Activated naive CD8-positive, alpha-beta T cell treated with anti-CD3 and anti-CD28 coated beads, Interleukin-2, amount 10 ng/mL, durations not matched to agents 7 days and 5 days (primary cell): ENCODE measurements at regions not wholly inside any gene's neighbourhood (a gene's known extent, or its start where the extent isn't known, plus 50 kb on each side); places are given as distances from the start of the nearest gene placed in this dataset.

ENCODE experiments used
- ATAC-seq: fragments of 150-1000 bp; cut with Tn5 transposase; one replicate; pipeline ENCODE4 v1.10.0; 2021; ENCODE audit warnings: low read depth, moderate library complexity
- POLR2A ChIA-PET: fragments of 350-600 bp; sonication (Branson Sonifier 250); formaldehyde crosslinking; loops from one replicate; lab custom pipeline; 2021; ENCODE audit warnings: antibody characterized with exemption; lab: Charles Lee
- DNase-seq: peaks from one replicate; pipeline ENCODE4 v3.0.0; 2021
- H3K27ac Mint-ChIP-seq: one replicate; pipeline ENCODE4 v1.8.0; 2022; ENCODE audit warnings: mild to moderate bottlenecking, mixed read lengths
- H3K27me3 Mint-ChIP-seq: one replicate; pipeline ENCODE4 v1.8.0; 2022; ENCODE audit warnings: mild to moderate bottlenecking, moderate library complexity, mixed read lengths
- H3K36me3 Mint-ChIP-seq: one replicate; pipeline ENCODE4 v1.8.0; 2021; ENCODE audit warnings: mild to moderate bottlenecking, mixed read lengths
- H3K4me1 Mint-ChIP-seq: one replicate; pipeline ENCODE4 v1.8.0; 2021; ENCODE audit warnings: mixed read lengths
- H3K4me3 Mint-ChIP-seq: one replicate; pipeline ENCODE4 v1.8.0; 2022; ENCODE audit warnings: mild to moderate bottlenecking, moderate library complexity, mixed read lengths
- H3K9me3 Mint-ChIP-seq: one replicate; pipeline ENCODE4 v1.8.0; 2021; ENCODE audit warnings: mixed read lengths

DNA sequence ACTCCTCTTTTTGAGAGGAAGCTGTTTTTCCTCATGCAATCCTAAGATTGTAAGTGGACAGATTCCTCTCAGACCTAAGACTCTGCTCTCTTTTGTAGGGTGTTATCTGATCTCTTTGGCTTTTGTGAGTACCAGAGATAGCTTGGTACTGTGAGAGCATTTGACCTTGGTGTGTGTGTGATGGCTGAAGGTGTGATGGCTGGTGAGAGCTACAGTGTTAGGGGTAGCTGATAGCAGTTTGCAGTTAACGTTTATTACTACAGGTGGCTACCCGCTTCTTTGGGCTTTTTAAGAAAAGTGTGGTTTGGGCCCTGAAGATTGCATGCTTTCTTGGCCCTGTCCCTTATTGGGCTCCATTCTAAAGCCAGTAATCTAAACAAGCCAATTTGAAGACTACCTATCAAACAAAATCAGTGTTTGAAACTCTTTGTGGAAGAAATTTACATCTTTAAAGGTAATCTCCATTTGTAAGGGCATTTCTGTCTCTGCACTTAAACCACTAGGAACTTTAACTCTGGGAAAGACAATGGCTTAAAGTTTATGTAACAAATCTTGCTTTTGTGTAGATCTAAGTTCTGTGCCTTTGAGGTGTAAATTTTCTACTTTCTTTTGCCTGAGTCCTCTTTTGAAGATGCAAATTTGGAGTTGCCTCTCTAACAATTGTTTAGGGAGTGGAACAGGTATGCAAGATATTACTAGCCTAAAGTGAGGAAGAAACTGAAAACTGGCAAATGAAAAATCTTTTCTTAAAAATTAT, 85.3 kb upstream of the SERBP1 start:
- ATAC-seq: no peak
- no peaks in the 10 kb centered on the region for H3K4me1 Mint-ChIP-seq
- H3K9me3 Mint-ChIP-seq: peaks cover 13% of the 10 kb centered on the region
- H3K27me3 Mint-ChIP-seq: peaks cover 6% of the 10 kb centered on the region
- no peaks in the 10 kb centered on the region for H3K36me3 Mint-ChIP-seq
- POLR2A ChIA-PET: no interaction called here
- H3K27ac Mint-ChIP-seq: no peak overlapping the region
- H3K4me3 Mint-ChIP-seq: no peak overlapping the region
- no peak for DNase-seq

DNA sequence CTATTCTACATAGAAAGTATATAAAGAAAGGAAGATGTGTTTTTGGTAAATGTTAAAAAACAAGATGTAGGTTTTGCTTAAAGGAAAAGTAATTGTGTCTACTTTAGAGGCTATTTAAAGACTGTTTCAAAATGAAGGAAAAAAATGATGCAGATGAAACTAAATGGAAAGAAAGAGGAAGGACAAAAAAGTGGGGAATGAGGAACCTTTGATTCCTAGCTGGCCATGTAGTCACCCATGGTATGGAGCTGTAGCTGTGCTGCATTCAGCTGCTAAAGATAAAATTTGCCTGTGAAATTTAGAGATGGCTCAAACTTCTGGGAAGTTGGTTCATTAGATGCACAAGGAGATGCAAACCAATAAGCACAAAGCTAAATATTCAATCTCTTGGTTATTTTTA, 86.8 kb upstream of the SERBP1 start:
- POLR2A ChIA-PET: interaction anchor here (0.6 kb wide), 1 partner anchor 29 kb away, joined by 4 read pairs; no protein-coding TSS in a partner anchor
- H3K4me3 Mint-ChIP-seq: no peak overlapping the region

DNA sequence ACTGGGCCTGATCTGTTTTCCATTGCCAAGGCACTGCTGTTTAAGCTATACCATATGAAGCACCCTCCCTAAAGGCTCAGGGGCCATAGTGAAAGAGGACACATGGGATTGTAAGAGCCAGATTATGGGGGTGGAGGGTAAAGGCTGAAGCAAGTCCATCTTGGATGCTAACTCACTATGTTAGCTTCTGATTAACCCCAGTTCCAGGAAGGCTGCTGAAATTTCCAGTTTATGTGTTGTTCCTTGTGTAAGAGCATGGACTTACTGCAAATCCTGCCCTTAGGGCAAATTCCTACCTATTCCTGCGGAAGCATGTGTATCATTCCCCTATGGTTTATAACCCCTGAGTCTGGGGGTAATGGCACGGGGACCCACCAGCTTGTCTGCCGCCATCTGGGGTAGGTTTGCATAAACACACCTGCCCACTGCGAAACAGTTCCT, 91.8 kb upstream of the SERBP1 start:
- POLR2A ChIA-PET: no interaction called here
- H3K9me3 Mint-ChIP-seq: peaks cover 2% of the 10 kb centered on the region
- peaks cover 2% of the 10 kb centered on the region for H3K27me3 Mint-ChIP-seq
- no peak overlapping the region for H3K27ac Mint-ChIP-seq
- H3K4me3 Mint-ChIP-seq: no peak overlapping the region
- H3K36me3 Mint-ChIP-seq: no peaks in the 10 kb centered on the region
- DNase-seq (no peak), ATAC-seq (no peak)
- no peaks in the 10 kb centered on the region for H3K4me1 Mint-ChIP-seq

More for the DNA sequence above, 86.8 kb upstream of the SERBP1 start:
- H3K27ac Mint-ChIP-seq: no peak overlapping the region
- H3K27me3 Mint-ChIP-seq: peaks cover 6% of the 10 kb centered on the region
- no peaks in the 10 kb centered on the region for H3K36me3 Mint-ChIP-seq
- H3K9me3 Mint-ChIP-seq: peaks cover 10% of the 10 kb centered on the region
- no peaks in the 10 kb centered on the region for H3K4me1 Mint-ChIP-seq
- DNase-seq (no peak), ATAC-seq (no peak)

DNA sequence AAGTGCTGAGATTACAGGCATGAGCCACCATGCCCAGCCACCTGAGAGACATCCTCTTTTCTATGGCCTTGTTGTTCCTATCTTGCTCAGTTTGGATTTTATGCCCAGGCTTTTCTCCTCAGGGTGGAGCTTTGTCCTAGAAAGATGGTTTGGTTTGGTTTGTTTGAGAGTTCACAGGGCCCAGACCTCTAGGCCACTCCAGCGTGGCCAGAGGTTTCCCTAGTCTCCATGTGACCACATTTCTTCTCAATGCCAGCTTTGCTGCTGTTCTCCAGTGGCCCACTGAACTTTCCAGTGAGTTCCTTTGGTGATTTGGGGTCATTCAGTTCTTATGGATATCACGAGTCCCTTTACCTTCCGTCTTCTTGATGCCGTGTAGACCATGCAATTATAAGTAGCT, 92.6 kb upstream of the SERBP1 start:
- no peak for DNase-seq
- Mint-ChIP-seq H3K27me3 (peaks cover 2% of the 10 kb centered on the region), H3K9me3 (peaks cover 2% of the 10 kb centered on the region), H3K36me3 (no peaks in the 10 kb centered on the region), H3K4me1 (no peaks in the 10 kb centered on the region), H3K4me3 (no peak overlapping the region), H3K27ac (no peak overlapping the region)
- POLR2A ChIA-PET: no interaction called here
- ATAC-seq: no peak

DNA sequence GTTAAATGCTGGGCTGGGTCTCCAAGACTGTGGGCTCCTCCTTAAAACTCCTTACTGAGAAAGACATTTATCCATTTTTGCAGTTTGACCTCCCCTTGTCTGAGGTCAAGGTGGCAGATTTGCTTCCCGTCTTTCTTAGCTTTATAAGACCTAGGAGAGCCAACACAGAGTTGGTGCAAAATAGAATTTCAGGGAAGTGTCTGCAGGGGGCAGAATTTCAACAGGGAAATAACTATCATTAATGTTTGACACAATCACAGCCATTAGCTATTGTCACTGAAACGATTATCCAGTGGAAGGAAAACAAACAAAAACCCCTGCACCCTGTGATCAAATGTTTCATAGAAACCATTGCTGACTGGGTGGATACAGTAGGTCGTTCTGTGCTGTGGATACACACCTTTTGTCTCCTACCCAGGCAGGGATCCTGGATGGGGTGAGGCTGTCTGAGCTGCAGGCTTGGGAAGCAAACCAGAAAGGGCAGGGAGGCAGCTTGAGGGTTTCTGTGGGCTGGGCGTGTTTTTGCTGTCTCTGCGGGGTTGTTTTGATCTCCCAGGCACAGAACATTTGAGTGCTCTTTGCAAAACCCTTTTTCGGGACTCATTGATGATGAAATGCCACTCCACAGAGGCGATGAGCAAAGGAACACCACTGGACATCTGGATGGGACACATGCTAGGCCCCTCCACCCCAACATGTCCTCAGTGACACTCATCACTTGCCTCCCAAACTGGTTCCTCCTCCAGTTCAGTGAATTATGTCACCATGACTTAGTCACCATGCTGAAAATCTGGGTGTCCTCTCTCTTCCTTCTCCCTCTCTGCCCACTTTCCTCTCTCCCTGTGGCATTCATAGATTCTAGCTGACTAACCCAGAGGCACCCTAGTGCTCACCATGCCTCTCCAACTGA, 94.2 kb upstream of the SERBP1 start:
- no peaks in the 10 kb centered on the region for H3K36me3 Mint-ChIP-seq
- no peak overlapping the region for H3K27ac Mint-ChIP-seq
- H3K4me1 Mint-ChIP-seq: no peaks in the 10 kb centered on the region
- DNase-seq (no peak), ATAC-seq (no peak)
- peaks cover 6% of the 10 kb centered on the region for H3K27me3 Mint-ChIP-seq
- POLR2A ChIA-PET: no interaction called here
- no peaks in the 10 kb centered on the region for H3K9me3 Mint-ChIP-seq
- H3K4me3 Mint-ChIP-seq: no peak overlapping the region

DNA sequence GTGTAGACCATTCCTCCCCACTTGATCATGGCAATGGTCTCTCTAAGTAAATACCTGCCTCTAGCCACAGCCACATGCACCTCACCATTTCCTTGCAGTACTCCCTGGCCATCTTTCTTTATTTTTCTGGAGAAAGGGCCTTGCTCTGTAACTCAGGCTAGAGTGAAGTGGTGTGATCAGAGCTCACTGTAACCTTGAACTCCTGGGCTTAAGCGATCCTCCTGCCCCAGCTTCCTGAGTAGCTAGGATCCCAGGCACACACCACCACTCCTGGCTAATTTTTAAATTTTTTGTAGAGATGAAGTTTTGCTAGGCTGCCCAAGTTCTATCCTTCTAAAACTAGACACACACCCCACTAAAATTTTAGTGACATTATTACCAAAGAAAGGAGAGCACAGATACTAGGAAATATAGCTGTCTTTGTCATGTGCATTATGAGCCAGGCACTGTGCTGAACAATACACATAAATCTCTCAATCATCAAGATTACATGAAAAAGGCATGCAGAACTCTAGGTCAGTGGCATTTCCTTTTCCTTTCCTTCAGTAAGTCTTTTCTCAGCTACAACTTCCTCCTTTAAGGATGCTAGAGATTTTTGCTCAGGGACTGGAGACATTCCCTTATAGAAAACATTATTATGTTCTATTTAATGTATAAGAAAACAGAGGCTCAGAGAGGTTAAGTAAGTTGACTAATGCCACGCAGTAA, 95.0 kb upstream of the SERBP1 start:
- Mint-ChIP-seq H3K27ac (no peak overlapping the region), H3K4me3 (no peak overlapping the region), H3K4me1 (no peaks in the 10 kb centered on the region), H3K27me3 (peaks cover 6% of the 10 kb centered on the region), H3K9me3 (no peaks in the 10 kb centered on the region), H3K36me3 (no peaks in the 10 kb centered on the region)
- ATAC-seq (no peak), DNase-seq (no peak)
- POLR2A ChIA-PET: no interaction called here

DNA sequence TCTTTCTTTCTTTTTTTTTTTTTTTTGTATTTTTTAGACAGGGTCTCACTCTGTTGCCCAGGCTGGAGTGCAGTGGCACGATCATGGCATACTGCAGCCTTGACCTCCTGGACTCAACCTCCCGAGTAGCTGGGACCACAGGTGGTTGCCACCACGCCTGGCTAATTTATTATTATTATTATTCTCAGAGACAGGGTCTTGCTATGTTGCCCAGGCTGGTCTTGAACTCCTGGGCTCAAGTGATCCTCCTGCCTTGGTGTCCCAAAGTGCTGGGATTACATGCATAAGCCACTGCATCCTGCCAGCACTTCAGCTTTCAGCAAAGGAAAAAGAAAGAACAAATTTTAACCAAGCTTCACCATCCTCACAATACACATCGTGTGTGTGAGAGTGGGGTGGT, 97.9 kb upstream of the SERBP1 start:
- POLR2A ChIA-PET: no interaction called here
- no peak overlapping the region for H3K27ac Mint-ChIP-seq
- no peak for DNase-seq
- no peaks in the 10 kb centered on the region for H3K36me3 Mint-ChIP-seq
- peaks cover 6% of the 10 kb centered on the region for H3K27me3 Mint-ChIP-seq
- H3K9me3 Mint-ChIP-seq: no peaks in the 10 kb centered on the region
- H3K4me3 Mint-ChIP-seq: no peak overlapping the region
- no peaks in the 10 kb centered on the region for H3K4me1 Mint-ChIP-seq
- no peak for ATAC-seq

DNA sequence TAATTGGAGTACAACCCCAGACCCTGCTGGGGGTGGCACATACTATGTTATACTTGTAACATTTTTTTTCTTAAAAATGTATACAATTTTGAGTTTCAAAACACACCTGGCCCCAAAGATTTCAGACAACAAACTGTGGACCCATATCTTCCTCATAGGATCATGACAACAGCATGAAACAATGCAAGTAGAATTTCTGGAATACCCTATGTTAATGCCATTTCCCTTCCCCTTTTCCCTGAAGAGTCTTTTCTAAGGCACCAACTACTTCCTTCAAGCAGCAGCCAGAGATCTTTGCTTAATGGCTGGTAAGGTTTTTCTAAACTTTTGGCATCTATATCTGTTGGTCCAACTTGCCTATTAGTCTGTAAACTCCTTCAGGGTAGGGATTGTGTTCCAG, 99.9 kb upstream of the SERBP1 start:
- peaks cover 2% of the 10 kb centered on the region for H3K4me1 Mint-ChIP-seq
- H3K4me3 Mint-ChIP-seq: no peak overlapping the region
- no peak overlapping the region for H3K27ac Mint-ChIP-seq
- peaks cover 5% of the 10 kb centered on the region for H3K27me3 Mint-ChIP-seq
- H3K9me3 Mint-ChIP-seq: no peaks in the 10 kb centered on the region
- H3K36me3 Mint-ChIP-seq: no peaks in the 10 kb centered on the region
- POLR2A ChIA-PET: no interaction called here
- ATAC-seq: no peak
- no peak for DNase-seq

DNA sequence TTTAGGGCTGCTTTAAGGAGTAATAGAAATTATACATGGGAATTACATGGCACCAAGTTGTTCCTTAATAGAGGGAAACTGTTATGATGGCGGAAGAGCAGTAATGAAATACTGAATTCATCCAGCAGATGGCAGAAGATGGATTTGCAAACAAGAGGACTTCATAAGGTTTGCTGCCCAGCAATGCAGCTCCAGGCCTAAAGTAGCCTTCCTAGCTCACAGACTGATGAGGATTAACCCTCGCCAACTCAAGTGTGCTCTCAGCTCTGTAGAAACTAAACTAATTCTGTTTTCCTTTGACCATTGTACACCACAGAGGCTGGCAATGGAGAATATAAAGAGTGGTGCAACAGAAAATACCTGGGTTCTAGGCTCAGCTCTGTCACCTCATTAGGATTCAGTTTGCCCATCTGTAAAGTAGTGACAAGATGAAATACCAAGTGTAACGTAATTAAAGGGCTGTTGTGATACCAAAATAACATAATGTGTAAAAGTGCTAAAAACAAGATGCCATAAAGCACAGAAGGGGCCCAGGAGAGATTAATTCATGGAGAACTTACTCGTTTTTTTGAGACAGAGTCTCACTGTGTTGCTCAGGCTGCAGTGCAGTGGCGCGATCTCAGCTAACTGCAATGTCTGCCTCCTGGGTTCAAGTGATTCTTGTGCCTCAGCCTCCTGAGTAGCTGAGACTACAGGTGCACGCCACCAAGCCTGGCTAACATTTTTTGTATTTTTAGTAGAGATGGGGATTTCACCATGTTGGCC, 102.4 kb upstream of the SERBP1 start:
- no peak for DNase-seq
- Mint-ChIP-seq H3K4me3 (no peak overlapping the region), H3K4me1 (peaks cover 2% of the 10 kb centered on the region), H3K36me3 (no peaks in the 10 kb centered on the region), H3K27ac (no peak overlapping the region), H3K27me3 (peaks cover 5% of the 10 kb centered on the region), H3K9me3 (no peaks in the 10 kb centered on the region)
- ATAC-seq: no peak
- POLR2A ChIA-PET: no interaction called here

DNA sequence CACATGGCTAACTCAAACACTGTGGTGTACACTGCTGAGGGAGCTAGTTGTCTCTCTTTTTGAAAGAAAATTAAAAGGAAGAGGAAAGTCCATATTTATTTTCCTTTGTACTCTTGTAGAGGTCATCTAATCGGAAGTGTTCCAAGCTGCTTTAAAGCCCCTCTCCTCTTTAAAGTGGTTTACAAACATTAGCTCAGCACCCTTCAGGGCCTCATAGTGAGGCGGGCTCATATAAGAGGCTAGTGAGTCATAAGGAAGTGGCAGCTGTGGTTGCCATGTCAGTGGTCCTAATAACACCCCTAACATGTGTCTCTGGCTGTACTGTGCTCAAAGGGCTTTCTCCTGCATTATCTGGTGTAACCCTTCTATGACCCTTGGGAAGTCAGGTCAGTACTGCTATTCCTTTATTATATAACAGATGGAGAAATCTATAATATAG, 104.4 kb upstream of the SERBP1 start:
- Mint-ChIP-seq H3K4me1 (peaks cover 2% of the 10 kb centered on the region), H3K36me3 (no peaks in the 10 kb centered on the region), H3K9me3 (no peaks in the 10 kb centered on the region), H3K27ac (no peak overlapping the region), H3K4me3 (no peak overlapping the region), H3K27me3 (peaks cover 2% of the 10 kb centered on the region)
- ATAC-seq (no peak), DNase-seq (no peak)
- POLR2A ChIA-PET: no interaction called here

DNA sequence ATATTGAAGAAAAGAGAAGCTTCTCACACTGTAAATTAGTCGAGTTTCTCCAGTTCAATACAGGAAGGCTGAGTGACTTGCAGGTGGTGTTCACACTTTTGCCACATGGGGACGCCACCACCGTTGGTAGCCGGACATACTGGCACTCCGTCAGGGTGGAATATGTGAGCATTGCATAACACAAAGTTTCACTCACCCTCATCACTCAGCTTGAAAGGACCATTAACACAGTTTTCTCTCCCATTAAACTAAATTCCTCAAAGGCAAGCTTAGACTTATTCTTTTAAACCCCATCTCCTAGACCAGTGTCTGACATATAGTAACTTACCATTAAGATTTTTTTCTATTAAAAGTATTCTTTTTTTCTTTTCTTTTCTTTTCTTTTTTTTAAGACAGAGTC, 105.3 kb upstream of the SERBP1 start:
- H3K27me3 Mint-ChIP-seq: peaks cover 5% of the 10 kb centered on the region
- no peaks in the 10 kb centered on the region for H3K36me3 Mint-ChIP-seq
- ATAC-seq: no peak
- DNase-seq: peak; percentile 53
- H3K4me1 Mint-ChIP-seq: peaks cover 2% of the 10 kb centered on the region
- H3K27ac Mint-ChIP-seq: no peak overlapping the region
- no peak overlapping the region for H3K4me3 Mint-ChIP-seq
- no peaks in the 10 kb centered on the region for H3K9me3 Mint-ChIP-seq
- POLR2A ChIA-PET: no interaction called here

DNA sequence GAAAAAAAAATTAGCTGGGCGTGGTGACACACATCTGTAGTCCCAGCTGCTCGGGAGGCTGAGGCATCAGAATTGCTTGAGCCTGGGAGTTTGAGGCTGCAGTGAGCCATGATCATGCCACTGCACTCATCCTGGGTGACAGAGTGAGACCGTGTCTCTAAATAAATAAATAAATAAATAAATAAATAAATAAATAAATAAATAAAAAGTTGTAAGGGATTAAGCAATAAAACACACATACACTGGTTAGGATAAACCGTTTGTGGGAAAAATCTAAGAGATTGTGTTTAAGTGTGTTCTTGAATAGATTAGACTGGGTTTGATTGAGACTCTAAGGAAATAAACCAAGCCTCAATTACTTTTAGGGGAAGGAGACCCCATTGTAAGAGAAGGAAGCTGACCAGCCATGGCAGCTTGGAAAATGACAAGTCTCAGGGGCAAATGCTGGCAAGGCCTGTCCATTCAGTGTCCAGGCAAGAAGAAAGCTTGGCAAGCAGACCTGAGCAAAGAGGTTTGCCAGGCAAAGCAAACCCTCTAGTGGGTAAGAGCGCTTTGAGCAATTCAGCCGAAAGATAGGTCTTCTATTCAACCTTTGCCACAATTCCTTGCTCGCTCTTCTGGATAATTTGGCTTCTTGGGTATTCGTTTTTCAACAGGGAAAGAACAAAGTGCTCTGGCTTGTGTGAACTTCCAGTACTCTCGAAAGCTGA, 106.9 kb upstream of the SERBP1 start:
- no peak for ATAC-seq
- DNase-seq: no peak
- Mint-ChIP-seq H3K4me3 (no peak overlapping the region), H3K9me3 (no peaks in the 10 kb centered on the region), H3K27me3 (peaks cover 5% of the 10 kb centered on the region), H3K4me1 (peaks cover 2% of the 10 kb centered on the region), H3K27ac (no peak overlapping the region), H3K36me3 (no peaks in the 10 kb centered on the region)
- POLR2A ChIA-PET: no interaction called here
